RWPE2 (cell line): ENCODE measurements at regions not wholly inside any gene's neighbourhood (a gene's known extent, or its start where the extent isn't known, plus 50 kb on each side); places are given as distances from the start of the nearest gene placed in this dataset.
A peak's percentile ranks its signal among the peaks of the same experiment; 100 is the strongest.

Experiments
- ATAC-seq: fragments of 200-7000 bp; cut with Tn5 transposase; 3 replicates; pipeline ENCODE4 v1.9.1; 2021; ENCODE audit warnings: low read depth
- DNase-seq: peaks from one replicate; pipeline ENCODE4 v3.0.0-alpha.2; 2020; ENCODE audit warnings: low spot score
- H3K27ac ChIP-seq: fragments of 450-650 bp; 2 replicates; pipeline ENCODE4 v1.5.1; 2017; ENCODE audit warnings: mild to moderate bottlenecking; ENCODE audit not compliant: poor library complexity, severe bottlenecking
- H3K27me3 ChIP-seq: fragments of 250-450 bp; sonication (Bioruptor Pico); 2 replicates; pipeline ENCODE4 v1.5.1; 2021; ENCODE audit warnings: mild to moderate bottlenecking, moderate library complexity; ENCODE audit not compliant: insufficient read depth, poor library complexity, severe bottlenecking
- H3K36me3 ChIP-seq: fragments of 250-450 bp; sonication (Bioruptor Pico); 2 replicates; pipeline ENCODE4 v1.5.1; 2020; ENCODE audit warnings: low read depth, mild to moderate bottlenecking, moderate library complexity
- H3K4me1 ChIP-seq: fragments of 250-450 bp; sonication (Bioruptor Pico); 2 replicates; pipeline ENCODE4 v1.5.1; 2021; ENCODE audit warnings: mild to moderate bottlenecking, moderate library complexity; ENCODE audit not compliant: insufficient read depth, poor library complexity, severe bottlenecking
- H3K4me3 ChIP-seq: fragments of 250-450 bp; sonication (Bioruptor Pico); 2 replicates; pipeline ENCODE4 v1.5.1; 2021; ENCODE audit warnings: mild to moderate bottlenecking, moderate library complexity; ENCODE audit not compliant: severe bottlenecking
- H3K9me3 ChIP-seq: fragments of 250-450 bp; sonication (Bioruptor Pico); 2 replicates; pipeline ENCODE4 v1.5.1; 2021; ENCODE audit warnings: mild to moderate bottlenecking, moderate library complexity; ENCODE audit not compliant: severe bottlenecking
- CTCF ChIP-seq: fragments of 450-650 bp; IDR thresholded peaks from one replicate; pipeline ENCODE4 v1.5.1; 2017; ENCODE audit warnings: mild to moderate bottlenecking, moderate library complexity; ENCODE audit not compliant: poor library complexity, severe bottlenecking

GRCh38 chr7:132034748-132035416 lies 478.5 kb upstream of the PODXL start:
- Histone ChIP-seq H3K27ac (no peak overlapping the region), H3K4me3 (no peak overlapping the region), H3K27me3 (no peaks in the 10 kb centered on the region), H3K9me3 (no peaks in the 10 kb centered on the region), H3K36me3 (no peaks in the 10 kb centered on the region), H3K4me1 (peaks cover 14% of the 10 kb centered on the region)
- no peak for DNase-seq
- ATAC-seq, result no peak
- no peak for TF ChIP-seq CTCF

- H3K4me1 ChIP-seq, result peaks cover 33% of the 10 kb centered on the region
- peak; percentile 71 for ATAC-seq
- no peak overlapping the region for H3K4me3 ChIP-seq
- DNase-seq, result no peak
- no peaks in the 10 kb centered on the region for H3K27me3 ChIP-seq
- H3K27ac ChIP-seq, result peak overlapping the region; percentile 79
- TF ChIP-seq CTCF, result no peak
- no peaks in the 10 kb centered on the region for H3K36me3 ChIP-seq
- no peaks in the 10 kb centered on the region for H3K9me3 ChIP-seq
Measured at GRCh38 chr7:132030883-132031282, 474.5 kb upstream of the PODXL start.

- DNase-seq (no peak), ATAC-seq (peak; percentile 45)
- no peak for TF ChIP-seq CTCF
- H3K4me3 ChIP-seq, result no peak overlapping the region
- H3K36me3 ChIP-seq, result no peaks in the 10 kb centered on the region
- peaks cover 33% of the 10 kb centered on the region for H3K4me1 ChIP-seq
- no peaks in the 10 kb centered on the region for H3K9me3 ChIP-seq
- H3K27me3 ChIP-seq, result no peaks in the 10 kb centered on the region
- H3K27ac ChIP-seq, result peak overlapping the region; percentile 79
Measured at GRCh38 chr7:132030086-132030568, 473.7 kb upstream of the PODXL start.

GRCh38 chr7:132029369-132030085 lies 473.1 kb upstream of the PODXL start:
- H3K27me3 ChIP-seq, result no peaks in the 10 kb centered on the region
- no peak for TF ChIP-seq CTCF
- no peaks in the 10 kb centered on the region for H3K36me3 ChIP-seq
- peak overlapping the region; percentile 79 for H3K27ac ChIP-seq
- peaks cover 33% of the 10 kb centered on the region for H3K4me1 ChIP-seq
- no peaks in the 10 kb centered on the region for H3K9me3 ChIP-seq
- H3K4me3 ChIP-seq, result no peak overlapping the region
- DNase-seq (no peak), ATAC-seq (peak; percentile 47)
